ENCODE measurements at regions not wholly inside any gene's neighbourhood (a gene's known extent, or its start where the extent isn't known, plus 50 kb on each side); places are given as distances from the start of the nearest gene placed in this dataset.
"Not testable (repeated sequence)": the region's sequence is repeated elsewhere in the genome, so short reads cannot be mapped to it uniquely, and the experiment has no call there.

- TF ChIP-seq CTCF (conservative IDR thresholded peaks at IDR 0.05); ZFX (IDR thresholded peaks at IDR 0.05): not testable (repeated sequence)
These were observed 61.9 kb upstream of the EEF1E1 start for GRCh38 chr6:8164281-8164680.
